ENCODE measurements at regions not wholly inside any gene's neighbourhood (a gene's known extent, or its start where the extent isn't known, plus 50 kb on each side); places are given as distances from the start of the nearest gene placed in this dataset.
"Not testable (repeated sequence)": the region's sequence is repeated elsewhere in the genome, so short reads cannot be mapped to it uniquely, and the experiment has no call there.

- DNase-seq, result not testable (repeated sequence)
Observed at GRCh38 chr7:17440025-17440784, 141.8 kb downstream of the AHR start.

DNA sequence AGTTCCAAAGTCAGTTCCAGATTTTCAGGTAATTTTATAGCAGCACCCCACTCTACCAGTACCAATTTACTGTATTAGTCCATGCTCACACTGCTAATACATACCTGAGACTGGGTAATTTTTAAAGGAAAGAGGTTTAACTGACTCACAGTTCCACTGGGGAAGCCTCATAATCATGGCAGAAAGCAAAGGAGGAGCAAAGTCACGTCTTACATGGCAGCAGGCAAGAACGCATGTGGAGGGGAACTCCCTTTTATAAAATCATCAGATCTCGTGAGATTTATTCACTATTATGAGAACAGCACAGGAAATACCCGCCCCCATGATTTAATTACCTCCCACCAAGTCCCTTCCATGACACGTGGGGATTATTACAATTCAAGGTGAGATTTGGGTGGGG lies 142.4 kb downstream of the AHR start:
- DNase-seq, result no peak

- no peak for DNase-seq
Observed at GRCh38 chr7:17441557-17441956, 143.1 kb downstream of the AHR start.

GRCh38 chr7:17444151-17444550 lies 145.7 kb downstream of the AHR start:
- no peak for DNase-seq

- DNase-seq, result no peak
Observed at GRCh38 chr7:17444673-17445072, 146.2 kb downstream of the AHR start.

GRCh38 chr7:17446340-17446739 lies 147.9 kb downstream of the AHR start:
- DNase-seq, result no peak

DNA sequence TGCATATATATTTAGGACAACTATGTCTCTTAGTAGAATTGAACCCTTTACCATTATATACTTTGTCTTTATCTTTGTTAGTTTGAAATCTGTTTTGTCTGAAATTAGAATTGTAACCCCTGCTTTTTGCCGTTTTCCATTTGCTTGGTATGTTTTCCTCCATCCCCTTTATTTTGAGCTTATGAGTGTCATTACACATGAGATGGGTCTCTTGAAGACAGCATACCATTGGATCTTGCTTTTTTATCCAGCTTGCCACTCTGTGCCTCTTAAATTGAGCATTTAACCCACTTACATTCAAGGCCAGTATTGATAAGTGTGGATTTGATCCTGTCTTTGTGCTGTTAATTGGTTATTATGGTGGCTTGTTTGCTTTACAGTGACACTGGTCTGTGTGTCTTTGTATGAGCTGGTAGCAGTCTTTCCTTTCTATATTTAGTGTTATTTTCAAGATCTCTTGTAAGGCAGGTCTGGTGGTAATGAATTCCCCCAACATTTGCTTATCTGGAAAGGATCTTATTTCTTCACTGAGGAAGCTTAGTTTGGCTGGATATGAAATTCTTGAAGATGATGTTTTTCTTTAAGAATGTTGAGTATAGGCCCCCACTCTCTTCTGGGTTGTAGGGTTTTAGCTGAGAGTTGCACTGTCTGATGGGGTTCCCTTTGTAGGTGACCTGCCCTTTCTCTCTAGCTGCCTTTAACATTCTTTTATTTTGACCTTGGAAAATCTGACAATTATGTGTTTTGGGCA lies 149.5 kb downstream of the AHR start:
- DNase-seq, result no peak

GRCh38 chr7:17448479-17449423 lies 150.3 kb downstream of the AHR start:
- DNase-seq, result no peak

GRCh38 chr7:17456541-17456940 lies 158.1 kb downstream of the AHR start:
- no peak for DNase-seq

DNA sequence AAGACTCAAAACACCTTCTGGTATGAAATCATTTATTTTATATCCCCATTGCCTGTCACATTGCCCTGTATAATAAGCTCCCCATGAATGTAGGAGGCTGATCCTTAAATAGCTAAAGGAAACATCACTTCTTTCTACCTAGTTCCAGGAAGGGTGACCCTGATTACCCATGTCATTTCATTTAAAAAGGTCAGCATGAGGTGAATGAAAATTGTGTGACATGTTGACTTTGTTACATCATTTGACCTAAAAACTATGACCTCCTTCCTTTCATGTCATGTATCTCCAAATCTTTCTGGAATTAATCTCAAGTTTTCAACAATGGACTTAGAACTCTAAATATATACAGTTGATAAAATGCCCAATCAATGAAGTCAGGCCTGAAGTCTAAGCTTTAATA lies 161.5 kb downstream of the AHR start:
- DNase-seq, result no peak

GRCh38 chr7:17460665-17461064 lies 162.2 kb downstream of the AHR start:
- DNase-seq, result no peak

DNA sequence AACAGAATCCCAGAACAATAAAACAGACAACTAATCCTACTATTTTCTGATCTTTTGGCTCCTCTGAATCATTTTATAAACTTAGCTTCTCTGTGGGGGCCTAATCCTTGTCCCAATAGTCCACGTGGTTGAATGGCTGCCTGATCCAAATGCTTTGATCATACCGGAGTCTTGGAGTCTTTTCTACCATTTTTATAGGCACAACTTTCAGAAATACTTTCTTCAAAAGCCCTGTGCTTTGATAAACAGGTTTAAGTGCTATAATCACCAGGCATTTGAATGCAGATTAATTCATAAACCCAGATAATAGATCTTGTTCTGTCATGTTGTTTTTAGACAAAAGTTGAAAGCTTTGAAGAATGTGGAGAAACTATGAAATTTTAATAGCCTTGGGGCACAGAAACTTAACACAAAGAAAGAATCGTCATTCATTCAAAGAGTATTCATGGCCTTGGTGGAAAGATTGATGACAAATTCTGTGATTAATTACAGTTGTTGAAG lies 163.7 kb downstream of the AHR start:
- DNase-seq, result no peak

- no peak for DNase-seq
Observed at GRCh38 chr7:17463511-17464085, 165.1 kb downstream of the AHR start.

DNA sequence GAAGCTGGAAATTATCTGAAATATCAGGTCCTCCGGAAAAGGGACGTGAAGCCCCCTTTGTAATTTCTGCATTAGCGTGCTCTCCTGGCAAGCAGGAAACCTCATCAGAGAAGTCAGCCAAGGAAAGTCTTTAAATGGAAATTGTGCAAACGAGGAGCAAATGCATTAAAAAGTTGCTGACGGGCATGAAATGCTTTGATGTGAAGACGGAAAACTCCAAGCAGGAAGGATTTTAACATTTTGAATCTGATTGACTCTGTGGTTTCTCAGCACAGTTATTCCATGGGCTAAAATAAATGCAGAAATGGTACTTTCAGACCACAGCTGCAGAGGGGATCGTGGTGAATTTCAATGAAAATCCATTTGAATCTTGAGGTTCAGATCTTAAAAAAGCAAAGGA lies 167.8 kb downstream of the AHR start:
- DNase-seq, result no peak

GRCh38 chr7:17467386-17467945 lies 169.0 kb downstream of the AHR start:
- no peak for DNase-seq

- no peak for DNase-seq
Observed at GRCh38 chr7:17471325-17471724, 172.9 kb downstream of the AHR start.

GRCh38 chr7:17472518-17472917 lies 174.1 kb downstream of the AHR start:
- DNase-seq, result no peak

- no peak for DNase-seq
Observed at GRCh38 chr7:17472939-17473338, 174.5 kb downstream of the AHR start.

DNA sequence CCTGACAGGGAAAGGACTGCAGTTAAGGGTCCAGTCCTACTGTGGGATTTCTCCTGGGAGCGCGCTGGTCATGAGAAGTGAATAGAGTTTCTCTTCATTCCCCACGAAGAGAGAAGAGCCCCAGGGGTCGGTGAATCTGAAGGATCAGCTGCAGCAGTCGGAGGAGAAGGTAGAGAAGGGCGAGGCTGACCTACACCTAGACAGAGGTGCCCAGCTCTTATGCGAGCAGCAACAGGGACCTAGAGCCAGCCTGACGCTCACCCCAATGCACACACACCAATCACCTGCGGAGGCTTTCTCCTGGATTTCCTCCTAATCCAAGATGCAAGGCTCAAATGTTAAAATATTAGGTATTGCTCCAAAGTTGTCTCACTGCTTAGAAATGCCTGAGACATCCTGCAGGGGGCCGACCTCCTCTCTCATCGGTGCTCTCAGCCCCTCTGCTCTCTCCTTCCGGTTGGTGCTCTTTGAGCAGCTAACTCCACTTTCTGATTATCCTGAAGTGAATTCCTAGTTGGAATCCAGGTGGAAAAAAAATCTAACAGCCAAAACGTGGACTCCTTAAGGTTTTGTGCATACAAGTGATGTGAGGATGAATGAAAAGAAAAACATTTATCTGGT lies 176.4 kb downstream of the AHR start:
- peak; percentile 26 for DNase-seq

GRCh38 chr7:17477182-17477581 lies 178.7 kb downstream of the AHR start:
- no peak for DNase-seq

- DNase-seq, result no peak
Observed at GRCh38 chr7:17481118-17481517, 182.7 kb downstream of the AHR start.

GRCh38 chr7:17485368-17485767 lies 186.9 kb downstream of the AHR start:
- DNase-seq, result no peak
